AG04450 (cell line): ENCODE measurements at regions not wholly inside any gene's neighbourhood (a gene's known extent, or its start where the extent isn't known, plus 50 kb on each side); places are given as distances from the start of the nearest gene placed in this dataset.
"Not testable (repeated sequence)": the region's sequence is repeated elsewhere in the genome, so short reads cannot be mapped to it uniquely, and the experiment has no call there.

Source experiments
- CTCF ChIA-PET: fragments of 300-600, 350-600 bp; formaldehyde crosslinking; extraction: SDS; loops from one replicate; lab custom pipeline; 2022; ENCODE audit warnings: antibody characterized with exemption, inconsistent platforms; lab: Charles Lee
- POLR2A ChIA-PET: fragments of 350-600 bp; formaldehyde crosslinking; extraction: SDS; loops from one replicate; lab custom pipeline; 2021; ENCODE audit warnings: antibody characterized with exemption, inconsistent platforms; lab: Yijun Ruan, JAX
- DNase-seq: peaks from one replicate; pipeline ENCODE4 v3.0.0-alpha.2; 2011; ENCODE audit warnings: low read depth, low spot score
- H3K27ac ChIP-seq: one replicate; pipeline ENCODE4 v1.5.1; 2012; ENCODE audit warnings: low read depth, low read length, control low read depth
- H3K27me3 ChIP-seq: one replicate; pipeline ENCODE4 v1.6.0; 2012; ENCODE audit warnings: low read length; ENCODE audit not compliant: control insufficient read depth, insufficient read depth
- H3K4me3 ChIP-seq: 2 replicates; pipeline ENCODE4 v1.5.1; 2011; ENCODE audit warnings: mild to moderate bottlenecking, low read depth, low read length, control low read depth
- H3K9me3 ChIP-seq: 2 replicates; pipeline ENCODE4 v1.5.1; 2012; ENCODE audit warnings: low read length; ENCODE audit not compliant: control insufficient read depth, insufficient read depth
- TF ChIP-seq, protein P1 (sequence below): IDR thresholded peaks from 2 replicates; pipeline ENCODE4 v1.5.1; 2011; ENCODE audit warnings: low read depth, low read length, control low read depth, inconsistent platforms

DNA sequence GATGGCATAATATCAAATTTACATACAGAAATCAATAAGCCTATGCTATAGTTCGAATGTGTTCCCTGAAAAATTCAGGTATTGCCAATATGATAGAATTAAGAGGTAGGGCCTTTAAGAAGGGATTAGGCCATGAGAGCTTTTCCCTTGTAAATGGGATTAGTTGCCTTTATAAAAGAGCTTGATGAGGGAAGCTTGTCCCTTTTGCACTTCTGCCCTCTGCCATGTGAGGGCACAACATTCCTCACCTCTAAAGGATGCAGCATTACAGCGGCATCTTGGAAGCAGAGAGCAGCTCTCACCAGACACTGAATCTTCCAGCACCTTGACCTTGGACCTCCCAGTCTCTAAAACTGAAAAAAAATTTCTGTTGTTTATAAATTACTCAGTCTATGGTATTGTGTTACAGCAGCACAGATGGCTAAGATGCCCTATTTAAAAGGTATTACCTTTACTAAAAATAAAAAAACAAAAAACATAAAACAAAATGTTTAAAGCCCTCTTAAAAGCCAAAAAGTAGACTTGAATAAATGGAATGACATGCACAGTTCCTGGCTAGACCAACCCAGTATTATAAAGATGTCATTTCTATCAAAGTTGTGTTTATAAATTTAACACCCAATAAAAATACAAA lies 909.6 kb downstream of the REEP3 start:
- no peak overlapping the region for H3K27ac ChIP-seq
- no peak overlapping the region for H3K4me3 ChIP-seq
- DNase-seq = no peak
- TF ChIP-seq, protein P1, sequence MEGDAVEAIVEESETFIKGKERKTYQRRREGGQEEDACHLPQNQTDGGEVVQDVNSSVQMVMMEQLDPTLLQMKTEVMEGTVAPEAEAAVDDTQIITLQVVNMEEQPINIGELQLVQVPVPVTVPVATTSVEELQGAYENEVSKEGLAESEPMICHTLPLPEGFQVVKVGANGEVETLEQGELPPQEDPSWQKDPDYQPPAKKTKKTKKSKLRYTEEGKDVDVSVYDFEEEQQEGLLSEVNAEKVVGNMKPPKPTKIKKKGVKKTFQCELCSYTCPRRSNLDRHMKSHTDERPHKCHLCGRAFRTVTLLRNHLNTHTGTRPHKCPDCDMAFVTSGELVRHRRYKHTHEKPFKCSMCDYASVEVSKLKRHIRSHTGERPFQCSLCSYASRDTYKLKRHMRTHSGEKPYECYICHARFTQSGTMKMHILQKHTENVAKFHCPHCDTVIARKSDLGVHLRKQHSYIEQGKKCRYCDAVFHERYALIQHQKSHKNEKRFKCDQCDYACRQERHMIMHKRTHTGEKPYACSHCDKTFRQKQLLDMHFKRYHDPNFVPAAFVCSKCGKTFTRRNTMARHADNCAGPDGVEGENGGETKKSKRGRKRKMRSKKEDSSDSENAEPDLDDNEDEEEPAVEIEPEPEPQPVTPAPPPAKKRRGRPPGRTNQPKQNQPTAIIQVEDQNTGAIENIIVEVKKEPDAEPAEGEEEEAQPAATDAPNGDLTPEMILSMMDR = no peak
- H3K27me3 ChIP-seq = no peaks in the 10 kb centered on the region
- CTCF ChIA-PET = interaction anchor here (0.6 kb wide), 1 partner anchor 139 kb away, joined by 5 read pairs; no protein-coding TSS in a partner anchor
- H3K9me3 ChIP-seq = no peaks in the 10 kb centered on the region
- POLR2A ChIA-PET = no interaction called here

DNA sequence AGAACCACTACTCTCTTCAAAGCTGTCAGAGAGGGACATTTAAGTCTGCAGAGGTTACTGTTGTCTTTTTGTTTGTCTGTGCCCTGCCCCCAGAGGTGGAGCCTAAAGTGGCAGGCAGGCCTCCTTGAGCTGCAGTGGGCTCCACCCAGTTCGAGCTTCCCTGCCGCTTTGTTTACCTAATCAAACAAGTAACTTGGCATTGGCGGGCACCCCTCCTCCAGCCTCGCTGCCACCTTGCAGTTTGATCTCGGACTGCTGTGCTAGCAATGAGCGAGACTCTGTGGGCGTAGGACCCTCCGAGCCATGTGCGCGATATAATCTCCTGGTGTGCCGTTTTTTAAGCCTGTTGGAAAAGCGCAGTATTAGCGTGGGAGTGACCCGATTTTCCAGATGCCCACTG lies 920.7 kb downstream of the REEP3 start:
- DNase-seq, H3K4me3 ChIP-seq, H3K9me3 ChIP-seq, CTCF ChIA-PET, POLR2A ChIA-PET, H3K27me3 ChIP-seq, H3K27ac ChIP-seq: not testable (repeated sequence)

DNA sequence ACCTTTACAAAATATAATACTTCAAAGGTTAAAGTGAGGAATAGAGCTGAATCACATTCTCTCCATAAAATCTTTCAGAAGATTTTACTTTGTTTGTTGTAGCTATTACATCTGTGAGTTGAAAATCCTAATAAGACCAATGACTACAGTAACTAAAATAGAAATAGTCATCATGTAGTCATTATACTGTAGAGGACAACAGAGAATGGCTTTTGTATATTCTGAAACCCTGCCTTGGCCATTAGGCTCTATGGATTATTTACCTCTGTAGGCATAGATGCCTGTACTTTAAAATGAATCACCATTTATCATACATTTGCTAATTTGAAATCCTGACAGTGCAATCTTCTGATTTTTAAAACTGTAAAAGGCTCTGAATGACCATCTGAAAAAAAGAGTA lies 923.0 kb downstream of the REEP3 start:
- no peaks in the 10 kb centered on the region for H3K27me3 ChIP-seq
- POLR2A ChIA-PET = no interaction called here
- CTCF ChIA-PET = no interaction called here
- H3K27ac ChIP-seq = no peak overlapping the region
- TF ChIP-seq, protein P1 = no peak
- no peak overlapping the region for H3K4me3 ChIP-seq
- DNase-seq = no peak
- no peaks in the 10 kb centered on the region for H3K9me3 ChIP-seq

DNA sequence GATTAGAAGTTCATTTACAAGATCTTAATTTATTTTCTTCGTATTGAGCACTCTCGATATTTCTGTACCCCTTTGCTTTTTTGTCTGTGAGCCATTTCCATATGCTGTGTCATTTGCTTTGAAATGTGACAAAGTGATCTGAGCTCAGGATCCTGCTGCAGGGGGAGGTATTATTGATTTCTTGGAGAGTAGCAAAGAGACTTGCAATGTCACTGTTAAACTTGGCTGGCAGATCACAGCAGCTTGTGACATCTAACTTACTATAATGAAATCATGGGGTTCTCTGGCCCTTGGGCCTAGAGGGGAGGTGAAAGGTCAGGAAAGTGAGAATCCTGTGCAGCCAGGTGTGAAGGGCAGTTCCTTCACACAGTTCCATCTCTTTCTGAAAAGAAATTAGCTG lies 923.4 kb downstream of the REEP3 start:
- no peak overlapping the region for H3K27ac ChIP-seq
- no peaks in the 10 kb centered on the region for H3K27me3 ChIP-seq
- CTCF ChIA-PET = no interaction called here
- TF ChIP-seq, protein P1 = no peak
- no peak overlapping the region for H3K4me3 ChIP-seq
- POLR2A ChIA-PET = no interaction called here
- no peak for DNase-seq
- H3K9me3 ChIP-seq = no peaks in the 10 kb centered on the region

DNA sequence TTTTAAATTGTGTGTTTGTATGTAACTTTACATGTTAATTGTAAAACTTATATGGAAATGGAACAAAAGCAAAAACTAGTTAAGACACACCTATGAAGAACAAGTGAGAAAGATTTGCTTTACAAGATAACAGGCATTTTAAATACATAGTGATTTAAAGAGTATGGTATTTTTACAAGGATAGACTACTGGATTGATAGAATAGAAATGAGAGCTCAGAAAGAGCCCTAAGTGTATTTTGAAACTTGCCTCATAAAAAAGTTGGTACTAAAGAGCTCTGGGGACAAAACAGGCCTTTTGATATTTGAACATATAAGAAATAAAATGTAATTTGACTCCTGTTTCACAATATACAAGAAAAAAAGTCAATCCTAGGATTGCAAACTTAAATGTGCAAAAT lies 928.4 kb downstream of the REEP3 start:
- ChIA-PET POLR2A (no interaction called here), CTCF (no interaction called here)
- DNase-seq = no peak
- Histone ChIP-seq H3K27me3 (no peaks in the 10 kb centered on the region), H3K4me3 (no peak overlapping the region), H3K9me3 (no peaks in the 10 kb centered on the region), H3K27ac (no peak overlapping the region)
- TF ChIP-seq, protein P1 = no peak

DNA sequence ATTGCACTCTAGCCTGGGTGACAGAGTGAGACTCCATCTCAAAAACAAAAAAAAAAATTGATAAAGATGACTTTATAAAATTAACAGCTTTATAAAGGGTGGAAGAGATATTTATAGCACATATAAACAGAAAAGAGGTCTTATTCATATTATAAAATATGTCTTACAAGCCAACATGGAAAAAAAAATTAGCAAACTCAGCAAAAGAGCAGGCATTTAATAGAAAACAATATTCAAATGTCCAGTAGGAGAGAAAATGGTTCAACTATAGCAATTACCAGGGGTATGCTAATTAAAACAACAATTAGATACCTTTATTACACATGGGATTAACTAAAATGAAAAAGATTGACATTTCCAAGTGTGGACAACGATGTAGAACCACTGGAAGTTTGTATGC lies 929.1 kb downstream of the REEP3 start:
- ChIA-PET CTCF (no interaction called here), POLR2A (no interaction called here)
- no peaks in the 10 kb centered on the region for H3K9me3 ChIP-seq
- no peak for DNase-seq
- TF ChIP-seq, protein P1 = no peak
- no peak overlapping the region for H3K4me3 ChIP-seq
- H3K27ac ChIP-seq = no peak overlapping the region
- no peaks in the 10 kb centered on the region for H3K27me3 ChIP-seq
